ENCODE measurements at regions not wholly inside any gene's neighbourhood (a gene's known extent, or its start where the extent isn't known, plus 50 kb on each side); places are given as distances from the start of the nearest gene placed in this dataset.

DNA sequence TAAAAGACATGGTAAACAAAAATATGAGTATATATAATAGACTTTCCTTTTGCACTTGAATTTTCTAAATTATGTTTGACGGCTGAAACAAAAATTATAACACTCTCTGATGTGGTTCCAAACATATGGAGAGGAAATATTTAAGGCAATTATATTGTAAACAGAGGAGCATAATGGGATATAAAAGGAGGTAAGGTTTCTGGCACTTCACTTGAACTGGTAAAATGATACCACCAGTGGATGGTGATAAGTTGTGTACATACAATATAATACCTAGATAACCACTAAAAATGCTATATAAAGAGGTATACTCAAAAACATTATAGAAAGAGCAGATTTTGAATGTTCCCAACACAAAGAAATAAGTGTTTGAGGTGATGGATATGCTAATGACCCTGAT, 192.9 kb upstream of the RAD23B start:
- ChIA-PET CTCF (no interaction called here), POLR2A (no interaction called here)
- TF ChIP-seq CTCF (IDR thresholded peaks at IDR 0.05; ENCODE audit: insufficient read depth, low read depth, low read length), result no peak
- H3K27me3 ChIP-seq (ENCODE audit: control insufficient read depth, insufficient read depth, low read length), result peaks cover 2% of the 10 kb centered on the region; the same call in 1 of the 2 replicates
- no peak overlapping the region for H3K4me3 ChIP-seq (ENCODE audit: low read depth, low read length)
- DNase-seq (ENCODE audit: low read depth), result no peak
- no peaks in the 10 kb centered on the region for H3K36me3 ChIP-seq (ENCODE audit: control insufficient read depth, insufficient read depth, low read length)

DNA sequence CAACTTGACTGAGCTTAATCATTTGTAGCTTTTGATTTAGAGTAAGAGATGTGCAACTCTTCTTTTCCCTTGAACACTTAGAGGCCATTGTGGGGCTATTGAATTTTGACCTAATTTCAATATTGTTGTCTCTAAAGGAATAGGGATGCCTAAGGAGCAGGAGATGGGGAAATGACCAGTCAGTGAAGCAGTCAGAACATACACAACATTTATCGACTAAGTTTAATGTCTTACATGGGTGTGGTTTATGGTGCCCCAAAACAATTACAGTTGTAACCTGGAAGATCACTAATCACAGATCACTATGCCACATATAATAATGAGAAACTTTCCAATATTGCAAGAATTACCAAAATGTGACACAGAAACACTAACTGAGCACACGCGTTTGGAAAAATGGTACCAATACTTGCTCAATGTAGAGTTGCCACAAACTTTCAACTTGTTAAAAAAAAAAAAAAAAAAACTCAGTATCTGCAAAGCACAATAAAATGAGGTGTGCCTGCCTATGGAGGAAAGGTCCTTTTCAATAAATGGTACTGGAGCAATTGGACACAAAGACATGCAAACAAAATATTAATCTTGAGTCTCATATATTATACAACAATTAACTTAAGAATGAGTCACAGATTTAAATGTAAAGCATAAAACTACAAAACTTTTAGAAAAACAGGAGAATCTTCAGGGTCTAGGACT, 189.6 kb upstream of the RAD23B start:
- no peak for DNase-seq (ENCODE audit: low read depth)
- ChIA-PET POLR2A (no interaction called here), CTCF (no interaction called here)
- TF ChIP-seq CTCF (IDR thresholded peaks at IDR 0.05; ENCODE audit: insufficient read depth, low read depth, low read length), result no peak
- Histone ChIP-seq H3K36me3 (ENCODE audit: control insufficient read depth, insufficient read depth, low read length) (no peaks in the 10 kb centered on the region), H3K4me3 (ENCODE audit: low read depth, low read length) (no peak overlapping the region), H3K27me3 (ENCODE audit: control insufficient read depth, insufficient read depth, low read length) (no peaks in the 10 kb centered on the region)

GRCh38 chr9:107094370-107094769, 188.7 kb upstream of the RAD23B start:
- POLR2A ChIA-PET, result no interaction called here
- no peak overlapping the region for H3K4me3 ChIP-seq (ENCODE audit: low read depth, low read length)
- DNase-seq (ENCODE audit: low read depth), result no peak
- no peaks in the 10 kb centered on the region for H3K27me3 ChIP-seq (ENCODE audit: control insufficient read depth, insufficient read depth, low read length)
- no peaks in the 10 kb centered on the region for H3K36me3 ChIP-seq (ENCODE audit: control insufficient read depth, insufficient read depth, low read length)
- CTCF ChIA-PET, result no interaction called here
- TF ChIP-seq CTCF (IDR thresholded peaks at IDR 0.05; ENCODE audit: insufficient read depth, low read depth, low read length), result no peak

GRCh38 chr9:107100591-107100990, 182.5 kb upstream of the RAD23B start:
- Histone ChIP-seq H3K4me3 (ENCODE audit: low read depth, low read length) (no peak overlapping the region), H3K27me3 (ENCODE audit: control insufficient read depth, insufficient read depth, low read length) (no peaks in the 10 kb centered on the region), H3K36me3 (ENCODE audit: control insufficient read depth, insufficient read depth, low read length) (no peaks in the 10 kb centered on the region)
- ChIA-PET CTCF (no interaction called here), POLR2A (no interaction called here)
- DNase-seq (ENCODE audit: low read depth), result no peak
- no peak for TF ChIP-seq CTCF (IDR thresholded peaks at IDR 0.05; ENCODE audit: insufficient read depth, low read depth, low read length)

DNA sequence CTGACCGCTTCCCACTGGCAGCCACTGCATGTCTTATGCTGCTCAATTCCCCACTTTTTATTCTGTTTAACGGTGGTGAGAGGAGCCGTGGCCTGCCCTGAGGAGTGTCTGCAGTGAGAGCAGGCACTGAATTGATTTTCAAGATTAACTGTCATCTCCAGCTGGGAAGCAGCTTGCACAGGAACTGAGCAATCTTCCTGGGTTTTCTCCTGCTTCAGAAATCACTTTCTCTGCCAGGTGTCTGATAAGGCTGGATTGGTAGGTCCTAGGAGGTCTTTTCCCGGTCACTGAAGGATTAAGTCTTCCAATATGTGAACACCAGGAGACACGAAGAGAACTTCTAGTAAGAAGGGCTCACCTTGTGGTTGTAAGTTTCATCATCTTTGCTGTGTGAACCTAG, 181.1 kb upstream of the RAD23B start:
- H3K4me3 ChIP-seq (ENCODE audit: low read depth, low read length), result no peak overlapping the region
- H3K27me3 ChIP-seq (ENCODE audit: control insufficient read depth, insufficient read depth, low read length), result no peaks in the 10 kb centered on the region
- CTCF ChIA-PET, result no interaction called here
- no peaks in the 10 kb centered on the region for H3K36me3 ChIP-seq (ENCODE audit: control insufficient read depth, insufficient read depth, low read length)
- no peak for TF ChIP-seq CTCF (IDR thresholded peaks at IDR 0.05; ENCODE audit: insufficient read depth, low read depth, low read length)
- DNase-seq (ENCODE audit: low read depth), result no peak
- POLR2A ChIA-PET, result no interaction called here

Measured in BJ (cell line).